ENCODE measurements at regions not wholly inside any gene's neighbourhood (a gene's known extent, or its start where the extent isn't known, plus 50 kb on each side); places are given as distances from the start of the nearest gene placed in this dataset.

DNA sequence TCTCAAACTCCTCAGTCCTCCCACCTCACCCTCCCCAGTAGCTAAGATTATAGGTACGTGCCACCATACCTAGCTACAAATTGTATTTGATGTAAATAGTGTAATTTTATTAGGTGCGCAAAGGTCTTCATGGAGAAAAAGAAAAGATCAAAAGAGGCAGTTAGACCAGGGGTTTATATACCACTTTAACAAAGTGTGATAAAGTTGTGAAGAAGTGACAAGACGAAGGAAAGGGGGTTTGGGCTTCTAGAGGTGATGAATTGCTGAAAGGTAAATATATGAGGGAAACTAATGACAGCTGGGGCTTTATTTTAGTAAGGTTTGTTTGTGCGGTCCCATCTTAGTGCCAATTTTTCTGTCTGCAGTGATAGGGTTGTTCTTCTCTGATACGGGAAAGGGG is 105.3 kb downstream of the CD24 start:
- TF ChIP-seq EZH2phosphoT487 (IDR thresholded peaks at IDR 0.05): no peak
- TF ChIP-seq EZH2 (IDR thresholded peaks at IDR 0.05): no peak
- TF ChIP-seq, protein P1, sequence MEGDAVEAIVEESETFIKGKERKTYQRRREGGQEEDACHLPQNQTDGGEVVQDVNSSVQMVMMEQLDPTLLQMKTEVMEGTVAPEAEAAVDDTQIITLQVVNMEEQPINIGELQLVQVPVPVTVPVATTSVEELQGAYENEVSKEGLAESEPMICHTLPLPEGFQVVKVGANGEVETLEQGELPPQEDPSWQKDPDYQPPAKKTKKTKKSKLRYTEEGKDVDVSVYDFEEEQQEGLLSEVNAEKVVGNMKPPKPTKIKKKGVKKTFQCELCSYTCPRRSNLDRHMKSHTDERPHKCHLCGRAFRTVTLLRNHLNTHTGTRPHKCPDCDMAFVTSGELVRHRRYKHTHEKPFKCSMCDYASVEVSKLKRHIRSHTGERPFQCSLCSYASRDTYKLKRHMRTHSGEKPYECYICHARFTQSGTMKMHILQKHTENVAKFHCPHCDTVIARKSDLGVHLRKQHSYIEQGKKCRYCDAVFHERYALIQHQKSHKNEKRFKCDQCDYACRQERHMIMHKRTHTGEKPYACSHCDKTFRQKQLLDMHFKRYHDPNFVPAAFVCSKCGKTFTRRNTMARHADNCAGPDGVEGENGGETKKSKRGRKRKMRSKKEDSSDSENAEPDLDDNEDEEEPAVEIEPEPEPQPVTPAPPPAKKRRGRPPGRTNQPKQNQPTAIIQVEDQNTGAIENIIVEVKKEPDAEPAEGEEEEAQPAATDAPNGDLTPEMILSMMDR (IDR thresholded peaks at IDR 0.05): no peak

All from neural progenitor cell (in vitro differentiated cells).